Esophagus muscularis mucosa (tissue), 3 donors: ENCODE measurements at regions not wholly inside any gene's neighbourhood (a gene's known extent, or its start where the extent isn't known, plus 50 kb on each side); places are given as distances from the start of the nearest gene placed in this dataset.

ENCODE experiments used
- CTCF ChIP-seq, 3 experiments: fragments of 200-600 bp in 2 of 3; fragments of 450-650 bp in 1 of 3; sonication (generic) in 2 of 3; IDR thresholded peaks; one replicate each; pipeline ENCODE4 v1.5.1; 2017 to 2019; ENCODE audit warnings: antibody characterized with exemption in 3 of 3, mild to moderate bottlenecking in 2 of 3, moderate library complexity in 1 of 3
- POLR2AphosphoS5 ChIP-seq, 2 donors: sonication (generic); formaldehyde crosslinking; IDR thresholded peaks; one replicate each; pipeline ENCODE4 v1.6.1; 2017; ENCODE audit warnings: antibody characterized with exemption in 2 of 2

- TF ChIP-seq POLR2AphosphoS5 (IDR thresholded peaks at IDR 0.05): no peak
- TF ChIP-seq CTCF (IDR thresholded peaks at IDR 0.05): no peak
Measured at GRCh38 chr21:16402752-16403151, 673.0 kb downstream of the USP25 start.
